Activated T-helper 2 cell treated with anti-CD3 and anti-CD28 coated beads, Interferon-gamma antibody, Interleukin-2, Interleukin-4, amounts not matched to agents 10 μg/mL and 5 μg/mL and 100 μg/mL, durations not matched to agents 14 hours and 24 hours and 36 hours (primary cell): ENCODE measurements at regions not wholly inside any gene's neighbourhood (a gene's known extent, or its start where the extent isn't known, plus 50 kb on each side); places are given as distances from the start of the nearest gene placed in this dataset.

ENCODE experiments used
- DNase-seq: peaks from one replicate; pipeline ENCODE4 v3.0.0; 2021; ENCODE audit warnings: low spot score
- H3K27ac Mint-ChIP-seq: one replicate; pipeline ENCODE4 v1.8.0; 2021; ENCODE audit warnings: mixed read lengths
- H3K27me3 Mint-ChIP-seq: one replicate; pipeline ENCODE4 v1.8.0; 2021; ENCODE audit warnings: low read depth, mixed read lengths
- H3K36me3 Mint-ChIP-seq: one replicate; pipeline ENCODE4 v1.8.0; 2021; ENCODE audit warnings: low read depth, mixed read lengths
- H3K4me1 Mint-ChIP-seq: one replicate; pipeline ENCODE4 v1.8.0; 2021; ENCODE audit warnings: low read depth, mixed read lengths
- H3K4me3 Mint-ChIP-seq: one replicate; pipeline ENCODE4 v1.8.0; 2021; ENCODE audit warnings: low read depth, mild to moderate bottlenecking, moderate library complexity, mixed read lengths
- H3K9me3 Mint-ChIP-seq: one replicate; pipeline ENCODE4 v1.8.0; 2021; ENCODE audit warnings: mixed read lengths
- intact Hi-C: fragments of 100-400 bp; cut with micrococcal nuclease; formaldehyde crosslinking; loops from one replicate; pipeline ENCODE4 v1.15.1; 2023

DNA sequence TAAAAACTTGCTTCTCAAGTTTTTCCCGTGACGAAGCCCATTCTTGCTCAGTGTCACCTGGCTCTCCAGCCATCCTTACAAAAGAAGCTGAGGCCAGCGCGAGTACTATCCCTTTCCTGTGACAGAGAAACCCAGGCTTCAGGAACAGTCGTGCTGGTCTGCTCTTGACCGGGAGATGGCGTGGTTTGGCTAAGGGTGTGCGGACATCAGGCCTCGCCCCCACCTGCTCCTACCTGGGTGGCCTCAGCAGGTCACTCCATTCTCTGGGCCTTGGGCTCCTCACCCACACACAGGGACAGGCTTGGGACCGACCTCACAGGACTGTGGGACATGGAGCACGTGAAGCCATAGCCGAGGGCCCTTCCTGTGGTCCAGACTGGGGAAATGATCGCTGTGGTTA, 75.2 kb upstream of the CIBAR2 start:
- Mint-ChIP-seq H3K36me3 (no peaks in the 10 kb centered on the region), H3K4me3 (no peak overlapping the region), H3K4me1 (no peaks in the 10 kb centered on the region), H3K27ac (no peak overlapping the region), H3K27me3 (peaks cover 6% of the 10 kb centered on the region), H3K9me3 (peaks cover 22% of the 10 kb centered on the region)
- intact Hi-C loops, result no loop called here
- DNase-seq, result no peak

DNA sequence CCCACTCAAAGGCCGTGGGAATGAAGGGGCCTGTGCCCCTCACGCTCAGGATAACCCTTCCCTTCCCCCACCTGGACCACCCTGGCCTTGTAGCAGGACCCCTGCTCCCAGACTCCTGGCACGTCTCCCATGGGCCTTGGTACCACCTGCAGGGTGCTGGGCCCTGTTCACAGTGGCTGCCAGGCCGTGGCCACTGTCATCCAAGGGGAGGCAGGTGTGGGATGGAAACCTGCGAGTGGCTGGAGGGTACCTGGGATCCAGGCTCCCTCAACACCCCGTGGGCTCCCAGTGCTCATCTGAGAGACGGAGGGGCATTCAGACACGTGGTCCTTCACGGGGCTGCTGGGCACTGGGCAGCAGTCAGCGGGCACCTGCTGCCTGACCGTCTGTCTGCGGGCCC, 75.6 kb upstream of the CIBAR2 start:
- H3K4me3 Mint-ChIP-seq, result no peak overlapping the region
- no peaks in the 10 kb centered on the region for H3K36me3 Mint-ChIP-seq
- peaks cover 6% of the 10 kb centered on the region for H3K27me3 Mint-ChIP-seq
- no peak for DNase-seq
- intact Hi-C loops, result no loop called here
- no peaks in the 10 kb centered on the region for H3K4me1 Mint-ChIP-seq
- H3K27ac Mint-ChIP-seq, result no peak overlapping the region
- H3K9me3 Mint-ChIP-seq, result peaks cover 20% of the 10 kb centered on the region

DNA sequence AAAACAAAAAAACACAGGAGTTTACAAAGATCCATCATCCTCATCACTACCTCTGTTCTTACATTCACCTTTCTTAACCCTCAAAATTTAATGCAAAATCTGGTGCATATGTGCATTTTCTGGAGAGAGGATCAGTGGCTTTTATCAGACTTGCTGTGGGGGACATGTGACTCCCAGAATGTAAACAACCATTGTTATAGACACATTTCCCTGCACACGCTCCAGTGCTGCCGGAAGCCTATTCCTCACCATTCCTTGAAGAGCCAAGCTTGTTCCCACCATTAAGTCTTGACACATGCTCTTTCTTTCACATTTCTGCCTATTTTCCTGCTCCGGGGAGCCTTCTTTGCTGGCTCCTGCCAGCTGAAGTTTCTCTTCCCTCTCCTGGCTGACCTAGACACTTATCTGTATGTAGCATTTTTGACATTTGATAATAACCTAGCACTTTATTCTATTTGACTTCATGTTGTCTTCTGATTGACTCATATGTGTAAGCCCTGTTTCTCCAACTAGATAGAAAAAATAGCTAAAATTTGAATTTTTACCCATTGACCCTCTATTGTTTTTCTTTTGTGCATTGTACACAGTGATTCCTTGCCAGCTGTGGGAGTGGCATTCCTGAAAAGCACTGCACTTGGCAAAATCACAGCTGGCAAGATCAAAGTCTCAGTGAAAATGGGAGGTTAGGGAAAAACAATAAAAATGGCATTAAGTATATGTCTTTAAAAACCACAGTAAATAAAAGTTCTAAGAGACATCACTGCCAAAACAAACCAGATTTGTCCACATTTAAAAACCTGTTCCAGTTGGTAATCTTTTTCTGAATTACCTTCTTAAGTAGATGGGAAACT, 76.8 kb upstream of the CIBAR2 start:
- peaks cover 13% of the 10 kb centered on the region for H3K9me3 Mint-ChIP-seq
- H3K36me3 Mint-ChIP-seq, result no peaks in the 10 kb centered on the region
- no peak overlapping the region for H3K4me3 Mint-ChIP-seq
- no peak overlapping the region for H3K27ac Mint-ChIP-seq
- intact Hi-C loops, result no loop called here
- no peaks in the 10 kb centered on the region for H3K4me1 Mint-ChIP-seq
- DNase-seq, result no peak
- H3K27me3 Mint-ChIP-seq, result peaks cover 6% of the 10 kb centered on the region

DNA sequence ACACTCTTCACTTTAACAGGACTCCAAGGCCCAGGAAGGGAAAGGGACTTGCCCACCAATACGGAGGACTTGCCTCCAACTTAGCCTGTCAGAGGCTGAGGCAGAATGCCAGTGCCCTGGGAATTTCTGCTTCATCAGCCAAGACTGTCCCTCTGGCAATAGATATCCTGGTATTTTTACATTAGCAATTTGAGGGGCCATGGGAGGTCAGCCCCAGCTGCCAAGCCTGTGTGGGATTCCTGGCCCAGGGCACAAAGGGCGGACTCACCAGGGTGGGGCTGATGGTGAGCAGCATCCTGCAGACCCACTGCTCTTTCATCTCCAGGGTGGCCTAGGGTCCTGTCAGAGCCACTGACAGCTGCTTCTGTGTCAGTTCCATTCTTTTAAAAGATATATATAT, 78.3 kb upstream of the CIBAR2 start:
- H3K36me3 Mint-ChIP-seq, result no peaks in the 10 kb centered on the region
- DNase-seq, result no peak
- intact Hi-C loops, result no loop called here
- H3K27me3 Mint-ChIP-seq, result peaks cover 6% of the 10 kb centered on the region
- H3K27ac Mint-ChIP-seq, result no peak overlapping the region
- H3K9me3 Mint-ChIP-seq, result no peaks in the 10 kb centered on the region
- no peaks in the 10 kb centered on the region for H3K4me1 Mint-ChIP-seq
- no peak overlapping the region for H3K4me3 Mint-ChIP-seq

DNA sequence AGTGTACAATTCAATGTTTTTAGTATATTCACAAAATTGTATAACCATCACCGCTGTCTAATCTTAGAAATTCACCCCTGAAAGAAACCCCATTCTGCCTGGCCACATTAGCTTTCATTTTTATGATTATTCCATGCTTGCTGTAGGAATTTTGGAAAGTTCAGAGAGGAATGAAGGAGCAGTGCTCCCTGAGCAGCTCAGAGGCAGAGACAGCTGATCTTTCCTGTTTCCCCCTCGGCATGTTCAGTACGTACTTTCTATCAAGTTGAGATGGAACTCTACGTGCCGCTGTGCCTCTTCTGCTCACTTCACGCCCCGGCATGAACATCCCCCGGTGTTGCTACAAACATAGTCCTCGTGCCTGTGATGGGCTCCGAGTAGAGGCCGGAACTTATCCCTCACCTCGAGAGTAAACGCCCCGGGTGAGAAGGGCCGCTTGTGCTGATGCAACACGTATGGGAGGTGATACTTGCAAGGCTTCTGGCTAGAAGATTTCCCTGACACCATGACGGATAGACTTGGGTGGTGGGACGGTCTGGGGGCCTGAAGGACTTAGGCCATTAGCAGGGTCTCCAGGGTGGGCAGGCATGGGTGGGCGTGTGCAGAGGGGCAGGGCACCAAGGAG, 79.2 kb upstream of the CIBAR2 start:
- intact Hi-C loops, result no loop called here
- no peaks in the 10 kb centered on the region for H3K4me1 Mint-ChIP-seq
- no peaks in the 10 kb centered on the region for H3K9me3 Mint-ChIP-seq

DNA sequence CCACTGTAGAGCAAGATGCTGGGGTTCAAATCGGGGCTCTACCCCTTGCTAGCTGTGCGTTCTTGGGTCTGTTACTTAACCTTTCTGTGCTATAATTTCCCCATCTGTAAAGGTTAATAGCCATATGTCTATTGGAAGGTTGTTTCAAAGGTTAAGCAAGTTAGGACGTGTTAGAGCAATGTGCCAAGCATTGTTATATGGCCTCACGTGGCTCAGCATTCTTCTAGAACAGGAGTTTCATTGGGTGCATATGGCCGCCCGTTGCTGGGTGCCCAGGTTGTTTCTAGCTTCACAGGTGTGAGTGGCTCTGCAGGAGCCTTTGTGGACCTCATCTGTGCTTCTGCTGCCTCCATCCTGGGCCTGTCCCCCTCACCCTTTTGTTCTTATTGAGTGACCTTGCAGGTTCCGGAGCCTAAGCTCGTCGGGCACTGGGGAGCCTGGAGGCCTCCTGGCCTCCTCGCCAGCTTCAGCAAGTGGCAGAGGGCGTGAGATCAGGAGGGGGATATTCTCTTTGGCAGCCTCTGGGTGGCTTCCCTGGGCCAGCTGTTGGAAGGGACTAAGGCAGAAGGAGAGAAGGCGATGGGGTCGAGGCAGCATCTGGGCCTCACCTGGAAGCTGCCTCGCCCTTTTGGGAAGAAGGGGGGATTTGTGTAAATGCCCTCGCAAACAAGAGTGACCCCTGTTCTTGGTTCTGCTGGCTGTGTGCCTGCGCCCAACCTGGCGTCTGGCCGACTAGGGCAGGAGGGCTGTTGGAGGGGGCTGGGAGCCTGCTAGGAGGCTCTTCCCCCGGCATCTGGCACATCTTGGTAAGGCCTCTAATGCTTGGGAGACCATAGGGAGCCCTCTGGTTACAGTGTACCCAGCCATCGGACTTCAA, 80.2 kb upstream of the CIBAR2 start:
- Mint-ChIP-seq H3K27ac (no peak overlapping the region), H3K4me3 (no peak overlapping the region), H3K27me3 (peaks cover 6% of the 10 kb centered on the region), H3K9me3 (no peaks in the 10 kb centered on the region), H3K4me1 (no peaks in the 10 kb centered on the region), H3K36me3 (no peaks in the 10 kb centered on the region)
- intact Hi-C loops, result no loop called here
- DNase-seq, result no peak

More for the DNA sequence above, 79.2 kb upstream of the CIBAR2 start:
- no peak for DNase-seq
- no peaks in the 10 kb centered on the region for H3K36me3 Mint-ChIP-seq
- H3K27ac Mint-ChIP-seq, result no peak overlapping the region
- H3K27me3 Mint-ChIP-seq, result peaks cover 6% of the 10 kb centered on the region
- H3K4me3 Mint-ChIP-seq, result no peak overlapping the region

DNA sequence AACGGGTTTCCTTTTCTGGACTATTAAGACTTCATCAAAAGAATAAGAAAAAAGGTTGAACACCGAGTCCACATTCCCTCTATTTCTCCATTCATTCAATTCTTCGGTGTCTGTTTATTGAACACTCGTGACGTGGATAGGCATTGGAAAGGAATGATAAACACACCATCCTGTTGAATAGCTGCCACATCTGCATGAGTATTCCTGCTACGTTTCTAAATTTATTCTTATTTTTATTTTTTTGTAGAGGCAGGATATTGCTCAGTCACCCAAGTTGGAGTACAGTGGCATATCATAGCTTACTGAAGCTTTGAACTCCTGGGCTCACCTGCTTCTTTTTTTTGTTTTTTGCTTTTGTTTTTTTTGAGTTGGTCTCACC, 80.8 kb upstream of the CIBAR2 start:
- Mint-ChIP-seq H3K4me3 (no peak overlapping the region), H3K9me3 (no peaks in the 10 kb centered on the region), H3K36me3 (no peaks in the 10 kb centered on the region), H3K27me3 (peaks cover 6% of the 10 kb centered on the region), H3K27ac (no peak overlapping the region), H3K4me1 (no peaks in the 10 kb centered on the region)
- no peak for DNase-seq
- intact Hi-C loops, result no loop called here

DNA sequence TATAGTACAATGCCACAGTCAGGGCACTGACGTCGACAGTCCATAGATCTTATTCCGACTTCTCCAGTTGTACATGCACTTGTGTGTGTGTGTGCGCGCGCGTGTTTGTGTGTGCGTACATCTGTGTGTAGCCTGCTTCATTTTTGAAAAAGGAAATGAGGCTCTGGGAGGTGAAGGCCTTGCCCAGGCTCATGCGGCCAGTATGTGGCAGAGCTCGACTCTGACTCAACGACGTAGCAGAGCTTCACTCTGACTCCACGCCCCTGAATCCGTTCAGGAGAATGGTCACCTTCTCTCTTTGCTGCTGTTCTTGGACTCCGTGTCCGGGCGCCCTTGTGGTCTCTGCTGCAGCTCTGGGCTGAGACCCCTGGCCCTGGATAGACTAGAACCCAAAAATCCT, 81.6 kb upstream of the CIBAR2 start:
- Mint-ChIP-seq H3K27me3 (peaks cover 6% of the 10 kb centered on the region), H3K27ac (no peak overlapping the region), H3K36me3 (no peaks in the 10 kb centered on the region), H3K9me3 (no peaks in the 10 kb centered on the region), H3K4me3 (no peak overlapping the region), H3K4me1 (no peaks in the 10 kb centered on the region)
- intact Hi-C loops, result no loop called here
- DNase-seq, result no peak

DNA sequence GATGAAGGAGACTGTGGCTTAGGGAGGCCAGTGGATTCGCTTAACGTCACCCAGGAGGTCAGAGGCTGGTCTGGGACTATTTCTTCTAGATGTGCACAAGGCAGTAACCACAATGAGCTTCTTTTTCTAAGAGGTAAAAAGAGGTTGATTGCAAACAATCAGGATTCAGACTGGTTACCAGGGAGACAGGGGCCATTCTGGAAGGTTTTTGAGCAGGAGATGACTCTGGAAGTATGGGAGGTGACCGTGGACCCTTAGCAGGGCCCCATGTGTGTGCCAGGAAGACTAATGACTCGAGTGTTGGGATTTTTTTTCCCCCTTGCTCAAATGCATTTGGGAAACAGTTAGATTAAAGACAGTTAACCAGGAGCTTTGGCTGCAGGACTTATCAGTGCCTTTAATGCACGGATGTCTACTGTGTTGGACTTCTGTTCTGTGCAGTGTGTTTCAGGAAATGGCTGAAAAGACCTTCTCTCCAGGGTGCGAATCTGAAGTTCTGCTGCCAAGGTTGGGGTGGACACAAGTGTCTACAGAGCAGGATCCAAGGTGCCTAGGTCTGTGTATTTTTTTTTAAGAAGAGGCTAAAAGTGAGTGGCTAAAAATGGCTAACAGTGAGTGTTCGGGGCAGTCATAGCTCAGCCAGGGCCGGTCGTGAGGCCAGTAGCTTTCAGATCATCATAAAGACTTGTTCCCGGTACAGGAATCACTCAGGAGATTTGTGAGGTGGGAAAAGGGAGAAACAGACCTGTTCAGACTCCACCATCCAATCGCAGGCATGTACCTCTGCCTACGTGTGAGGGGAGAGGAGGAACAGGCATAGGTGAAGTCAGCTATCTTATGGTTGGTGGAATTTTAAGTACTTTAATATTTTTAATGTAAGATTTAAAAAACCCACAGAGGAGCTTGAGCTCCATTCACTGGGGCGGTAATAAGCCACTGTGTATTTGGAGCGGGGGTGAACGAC, 82.3 kb upstream of the CIBAR2 start:
- Mint-ChIP-seq H3K4me1 (no peaks in the 10 kb centered on the region), H3K4me3 (no peak overlapping the region), H3K27ac (no peak overlapping the region), H3K27me3 (peaks cover 2% of the 10 kb centered on the region), H3K9me3 (no peaks in the 10 kb centered on the region), H3K36me3 (no peaks in the 10 kb centered on the region)
- DNase-seq, result no peak
- intact Hi-C loops, result no loop called here

DNA sequence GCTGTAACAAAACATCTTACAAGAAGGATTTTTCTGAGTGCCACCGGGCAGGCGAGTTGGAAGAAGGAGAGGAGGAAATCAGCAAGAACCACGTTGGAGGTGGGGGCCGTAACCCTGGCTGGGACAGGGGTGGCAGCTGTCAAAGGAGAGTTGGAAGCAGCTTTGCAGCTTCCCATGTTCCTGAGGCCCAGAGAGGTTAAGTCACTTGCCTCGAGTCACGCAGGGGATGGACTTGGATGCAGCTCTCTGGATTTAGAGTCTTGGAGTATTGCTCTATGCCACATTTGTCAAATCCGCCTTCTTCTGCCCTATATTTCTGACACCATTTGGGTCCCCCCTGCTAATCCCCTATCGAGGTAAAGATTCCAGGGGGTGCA, 83.0 kb upstream of the CIBAR2 start:
- Mint-ChIP-seq H3K9me3 (no peaks in the 10 kb centered on the region), H3K4me1 (no peaks in the 10 kb centered on the region), H3K27me3 (peaks cover 4% of the 10 kb centered on the region), H3K27ac (no peak overlapping the region), H3K36me3 (no peaks in the 10 kb centered on the region), H3K4me3 (no peak overlapping the region)
- no peak for DNase-seq
- intact Hi-C loops, result no loop called here

DNA sequence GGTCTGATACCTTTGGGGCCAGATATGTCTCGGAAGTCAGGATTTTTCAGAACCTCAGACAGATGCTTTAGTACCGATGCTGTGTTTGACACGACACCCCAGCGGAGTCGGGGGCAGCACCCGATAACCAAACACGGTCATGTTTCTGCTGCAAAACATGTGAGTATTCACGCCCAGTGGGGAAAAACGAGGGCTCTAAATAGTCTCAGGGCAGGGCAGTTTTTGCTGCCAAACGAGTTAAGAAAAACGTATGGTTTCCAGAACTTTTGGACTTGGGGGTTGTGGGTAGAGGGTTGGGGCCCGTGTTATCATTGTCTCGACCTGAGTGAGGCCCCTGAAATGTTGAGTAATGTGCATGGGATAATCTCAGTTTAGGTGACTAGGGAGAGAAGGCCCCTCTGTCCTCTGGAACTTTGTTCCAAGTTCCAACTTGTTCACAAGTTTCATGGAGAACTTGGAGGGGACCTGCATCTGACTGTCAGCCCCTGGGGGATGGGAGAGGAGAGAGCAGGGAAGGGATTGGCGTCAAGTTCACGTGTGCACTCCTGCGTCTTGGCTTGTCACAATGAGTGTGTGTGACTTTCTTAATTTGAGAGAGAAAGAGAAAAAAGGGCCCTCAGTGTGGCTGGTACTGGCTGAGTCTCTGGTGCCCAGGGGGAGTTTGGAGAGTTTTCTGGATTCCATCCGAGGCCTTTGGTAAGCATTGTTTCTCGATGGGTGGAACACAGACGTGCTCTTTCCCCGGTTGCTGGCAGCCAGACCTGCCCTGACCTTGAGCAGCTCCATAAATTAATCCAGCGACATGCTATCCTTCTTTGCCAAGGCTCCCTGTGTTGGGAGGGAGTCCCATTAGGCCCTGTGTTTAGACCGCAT, 83.9 kb upstream of the CIBAR2 start:
- DNase-seq, result no peak
- no peaks in the 10 kb centered on the region for H3K36me3 Mint-ChIP-seq
- intact Hi-C loops, result no loop called here
- H3K4me1 Mint-ChIP-seq, result no peaks in the 10 kb centered on the region
- no peak overlapping the region for H3K27ac Mint-ChIP-seq
- H3K4me3 Mint-ChIP-seq, result no peak overlapping the region
- H3K9me3 Mint-ChIP-seq, result no peaks in the 10 kb centered on the region
- H3K27me3 Mint-ChIP-seq, result peaks cover 4% of the 10 kb centered on the region
